ENCODE measurements at regions not wholly inside any gene's neighbourhood (a gene's known extent, or its start where the extent isn't known, plus 50 kb on each side); places are given as distances from the start of the nearest gene placed in this dataset.

- Histone ChIP-seq H3K27ac (no peak overlapping the region), H3K4me1 (peaks cover 0 to 23% (median 0%) of the 10 kb centered on the region in 4 donors), H3K36me3 (peaks cover 0 to 4% (median 0%) of the 10 kb centered on the region in 3 donors), H3K4me3 (no peak overlapping the region), H3K9me3 (no peaks in the 10 kb centered on the region), H3K27me3 (no peaks in the 10 kb centered on the region)
- TF ChIP-seq EP300 (IDR thresholded peaks at IDR 0.05): no peak
- TF ChIP-seq POLR2A (IDR thresholded peaks at IDR 0.05): no peak
- TF ChIP-seq CTCF (IDR thresholded peaks at IDR 0.05): no peak
- DNase-seq (ENCODE audit: low spot score in 2 of 2): no peak
These were observed 140.5 kb downstream of the KLF12 start for GRCh38 chr13:73993661-73994060.

- no peak for DNase-seq (ENCODE audit: low spot score in 2 of 2)
- Histone ChIP-seq H3K27me3 (no peaks in the 10 kb centered on the region), H3K36me3 (peaks cover 0 to 4% (median 0%) of the 10 kb centered on the region in 3 donors), H3K9me3 (no peaks in the 10 kb centered on the region), H3K27ac (no peak overlapping the region), H3K4me1 (peaks cover 0 to 11% (median 0%) of the 10 kb centered on the region in 4 donors), H3K4me3 (no peak overlapping the region)
- TF ChIP-seq POLR2A (IDR thresholded peaks at IDR 0.05): no peak
- no peak for TF ChIP-seq EP300 (IDR thresholded peaks at IDR 0.05)
- no peak for TF ChIP-seq CTCF (IDR thresholded peaks at IDR 0.05)
- WGBS, 2 donors: 86 to 92% methylated on average over 3 of the region's 3 CpGs
These were observed 142.3 kb downstream of the KLF12 start for GRCh38 chr13:73991884-73992283.

GRCh38 chr13:73991384-73991783 is 142.8 kb downstream of the KLF12 start:
- H3K4me3 ChIP-seq: no peak overlapping the region
- H3K4me1 ChIP-seq: peaks cover 0 to 11% (median 0%) of the 10 kb centered on the region in 4 donors
- H3K27me3 ChIP-seq: no peaks in the 10 kb centered on the region
- peaks cover 0 to 4% (median 0%) of the 10 kb centered on the region in 3 donors for H3K36me3 ChIP-seq
- TF ChIP-seq EP300 (IDR thresholded peaks at IDR 0.05) (no peak), CTCF (IDR thresholded peaks at IDR 0.05) (no peak), POLR2A (IDR thresholded peaks at IDR 0.05) (no peak)
- H3K27ac ChIP-seq: no peak overlapping the region
- H3K9me3 ChIP-seq: no peaks in the 10 kb centered on the region
- 85 to 92% methylated on average over 1 of the region's 1 CpG for WGBS, 2 donors
- DNase-seq (ENCODE audit: low spot score in 2 of 2): no peak

GRCh38 chr13:73989244-73989843 is 144.9 kb downstream of the KLF12 start:
- peaks cover 0 to 8% (median 0%) of the 10 kb centered on the region in 3 donors for H3K36me3 ChIP-seq
- TF ChIP-seq CTCF (IDR thresholded peaks at IDR 0.05): no peak
- TF ChIP-seq POLR2A (IDR thresholded peaks at IDR 0.05): no peak
- no peak for TF ChIP-seq EP300 (IDR thresholded peaks at IDR 0.05)
- no peak overlapping the region for H3K27ac ChIP-seq
- DNase-seq (ENCODE audit: low spot score in 2 of 2): no peak
- H3K4me3 ChIP-seq: no peak overlapping the region
- H3K9me3 ChIP-seq: no peaks in the 10 kb centered on the region
- no peaks in the 10 kb centered on the region for H3K27me3 ChIP-seq
- no peaks in the 10 kb centered on the region for H3K4me1 ChIP-seq
- 83 to 95% methylated on average over 4 of the region's 4 CpGs for WGBS, 2 donors

GRCh38 chr13:73988461-73988860 is 145.7 kb downstream of the KLF12 start:
- H3K9me3 ChIP-seq: no peaks in the 10 kb centered on the region
- no peaks in the 10 kb centered on the region for H3K27me3 ChIP-seq
- WGBS, 2 donors: 100% methylated on average over 1 of the region's 1 CpG
- H3K27ac ChIP-seq: no peak overlapping the region
- no peak for DNase-seq (ENCODE audit: low spot score in 2 of 2)
- no peak for TF ChIP-seq CTCF (IDR thresholded peaks at IDR 0.05)
- no peak for TF ChIP-seq POLR2A (IDR thresholded peaks at IDR 0.05)
- TF ChIP-seq EP300 (IDR thresholded peaks at IDR 0.05): no peak
- H3K36me3 ChIP-seq: peaks cover 0 to 8% (median 0%) of the 10 kb centered on the region in 3 donors
- H3K4me3 ChIP-seq: no peak overlapping the region
- no peaks in the 10 kb centered on the region for H3K4me1 ChIP-seq
